ENCODE measurements at regions not wholly inside any gene's neighbourhood (a gene's known extent, or its start where the extent isn't known, plus 50 kb on each side); places are given as distances from the start of the nearest gene placed in this dataset.

- DNase-seq (ENCODE audit: low read depth) = peak; percentile 36
These were observed 303.5 kb downstream of the AHR start for GRCh38 chr7:17601921-17602320.

DNA sequence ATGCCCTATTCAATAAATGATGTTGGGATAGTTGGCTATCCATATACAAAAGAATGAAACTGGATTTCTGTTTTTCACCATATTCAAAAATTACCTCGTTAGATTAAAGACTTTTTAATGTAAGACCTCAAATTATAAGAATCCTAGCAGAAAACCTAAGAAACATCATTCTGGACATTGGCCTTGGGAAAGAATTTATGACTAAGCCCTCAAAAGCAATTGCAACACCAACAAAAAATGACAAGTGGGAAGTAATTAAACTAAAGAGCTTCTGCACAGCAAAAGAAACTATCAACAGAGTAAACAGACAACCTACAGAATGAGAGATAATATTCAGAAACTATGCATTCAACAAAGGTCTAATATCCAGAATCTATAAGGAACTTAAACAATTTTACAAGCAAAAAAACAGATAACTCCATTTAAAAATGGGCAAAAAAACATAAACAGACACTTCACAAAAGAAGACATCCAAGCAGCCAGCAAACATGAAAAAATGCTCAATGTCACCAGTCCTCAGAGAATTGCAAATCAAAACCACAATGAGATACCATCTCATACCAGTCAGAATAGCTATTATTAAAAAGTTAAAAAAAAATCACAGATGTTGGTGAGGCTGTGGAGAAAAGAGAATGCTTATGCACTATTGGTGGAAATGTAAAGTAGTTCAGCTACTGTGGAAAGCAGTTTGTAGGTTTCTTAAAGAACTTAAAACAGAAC, 309.8 kb downstream of the AHR start:
- peak; percentile 28 for DNase-seq (ENCODE audit: low read depth)

- no peak for DNase-seq (ENCODE audit: low read depth)
These were observed 313.2 kb downstream of the AHR start for GRCh38 chr7:17611611-17612010.

GRCh38 chr7:17613338-17614041, 315.0 kb downstream of the AHR start:
- no peak for DNase-seq (ENCODE audit: low read depth)

DNA sequence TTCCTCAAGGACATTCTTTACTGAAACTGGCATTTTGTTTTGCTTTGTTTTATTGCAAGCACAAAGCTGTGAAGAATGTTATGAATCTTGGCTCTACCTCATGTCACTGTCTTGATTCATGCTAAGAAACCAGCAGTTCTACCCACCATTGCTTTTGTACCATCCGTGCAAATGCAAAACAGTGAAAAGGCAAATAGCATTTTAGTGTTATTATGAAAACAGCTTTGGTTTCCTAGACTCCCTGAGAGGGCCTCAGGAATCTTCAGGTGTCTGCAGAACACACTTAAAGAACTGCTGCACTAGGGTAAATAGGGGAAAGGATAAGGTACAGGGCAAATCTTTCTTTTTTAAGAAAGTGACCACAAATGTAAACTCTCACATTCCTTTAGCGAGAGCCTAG, 318.9 kb downstream of the AHR start:
- DNase-seq (ENCODE audit: low read depth) = no peak

DNA sequence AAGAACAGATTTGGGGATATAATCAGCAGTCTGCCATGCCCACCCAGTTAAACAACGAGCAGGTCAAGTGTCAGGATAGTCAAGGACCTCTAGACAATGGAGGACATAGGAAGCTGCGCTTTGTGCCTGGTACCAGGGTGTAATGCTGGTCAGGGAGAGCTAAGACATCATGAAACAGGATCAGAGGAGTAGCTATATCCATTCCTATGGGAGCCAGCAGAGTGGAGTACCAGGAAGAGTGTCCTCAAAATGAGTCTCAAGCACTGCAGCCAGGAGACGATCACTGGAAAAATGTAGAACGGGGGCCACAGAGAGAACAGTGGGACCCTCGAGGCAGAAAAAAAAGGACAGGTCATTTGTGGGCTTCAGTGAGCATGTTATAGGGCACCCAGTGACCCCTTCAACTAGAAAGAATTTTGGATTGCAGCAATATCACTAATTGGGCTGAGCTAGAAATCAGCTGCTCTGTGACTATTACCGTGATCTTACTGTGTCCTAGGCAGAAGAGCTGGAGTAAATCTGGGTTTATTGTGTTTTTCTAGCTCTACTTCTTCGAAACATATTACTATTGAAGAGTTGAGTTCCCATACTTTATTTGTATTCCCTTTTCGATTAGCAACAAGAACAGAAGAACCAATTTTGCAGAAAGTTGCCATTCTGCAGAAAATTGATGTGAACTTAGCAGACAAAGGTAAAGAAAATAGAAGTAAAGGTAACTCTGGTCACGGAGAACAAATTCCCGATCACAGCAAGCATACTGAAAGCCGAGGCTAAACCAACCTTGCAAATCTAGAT, 319.6 kb downstream of the AHR start:
- no peak for DNase-seq (ENCODE audit: low read depth)

GRCh38 chr7:17618652-17618974, 320.2 kb downstream of the AHR start:
- no peak for DNase-seq (ENCODE audit: low read depth)

DNA sequence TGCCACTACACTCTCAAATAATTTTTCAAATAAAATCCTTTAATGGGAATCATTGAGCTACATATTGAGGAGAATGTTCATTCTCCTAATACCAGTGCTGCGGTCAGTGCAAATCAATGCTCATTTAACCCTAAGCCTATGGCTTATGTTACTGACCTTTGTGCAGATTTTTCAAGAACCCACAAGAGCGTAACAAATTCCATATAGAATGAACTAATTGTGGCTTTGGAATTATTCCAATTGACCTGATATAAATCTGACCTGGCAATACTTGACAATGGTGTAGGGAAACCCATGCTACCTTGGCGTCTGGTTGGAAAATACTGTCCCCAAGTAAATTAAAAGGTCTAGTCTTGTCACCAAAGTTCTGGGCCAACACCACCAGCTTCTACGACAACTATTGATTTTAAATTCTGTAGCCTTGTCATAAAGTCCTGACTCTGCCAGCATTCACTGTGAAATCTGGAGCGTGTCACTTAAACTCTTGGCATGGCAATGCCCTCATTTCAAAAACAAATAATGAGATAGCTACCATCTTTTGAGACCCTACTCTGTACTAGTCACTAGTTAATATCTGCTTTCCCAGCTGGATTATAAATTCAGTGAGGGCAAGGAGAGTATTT, 320.9 kb downstream of the AHR start:
- no peak for DNase-seq (ENCODE audit: low read depth)

GRCh38 chr7:17620566-17620965, 319.7 kb downstream of the SNX13 start:
- DNase-seq (ENCODE audit: low read depth) = no peak

DNA sequence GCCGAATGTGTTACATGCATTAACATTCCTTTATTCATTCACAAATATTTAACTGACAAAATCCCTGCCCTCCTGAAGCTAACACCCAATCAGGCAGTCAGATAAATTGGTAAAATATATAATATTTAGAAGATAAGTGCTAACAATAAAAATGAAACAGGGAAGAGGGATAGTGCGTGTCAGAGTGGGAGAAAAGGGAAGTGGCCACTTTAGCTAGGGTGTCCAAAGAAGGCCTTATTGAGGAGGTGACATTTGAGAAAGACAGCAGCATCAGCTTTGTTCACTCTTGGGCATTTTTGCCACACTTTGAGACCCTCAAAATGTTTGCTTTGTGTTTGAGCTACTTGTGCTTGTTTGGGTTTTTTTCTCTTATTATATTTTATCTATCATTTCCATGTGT, 317.8 kb downstream of the SNX13 start:
- DNase-seq (ENCODE audit: low read depth) = no peak

GRCh38 chr7:17623546-17624185, 316.6 kb downstream of the SNX13 start:
- no peak for DNase-seq (ENCODE audit: low read depth)

DNA sequence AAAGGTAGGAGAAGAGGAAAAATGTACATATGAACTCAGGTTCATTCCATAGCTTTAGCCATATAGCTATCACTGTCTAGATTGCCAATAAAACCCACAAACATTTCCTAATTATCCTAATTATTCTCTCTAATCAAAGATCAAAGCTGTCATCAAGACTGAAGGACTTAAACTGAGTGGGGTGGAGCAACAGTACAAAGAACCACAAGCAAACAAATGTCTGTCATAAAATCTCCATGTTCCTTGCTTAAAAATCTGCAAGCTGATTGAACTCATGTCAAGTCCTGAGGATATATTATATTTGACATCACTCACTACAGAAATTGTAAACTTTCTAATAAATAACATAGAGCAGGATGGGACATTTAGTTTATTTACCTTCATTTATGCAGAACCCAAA, 315.9 kb downstream of the SNX13 start:
- DNase-seq (ENCODE audit: low read depth) = no peak

- peak; percentile 92 for DNase-seq (ENCODE audit: low read depth)
These were observed 315.3 kb downstream of the SNX13 start for GRCh38 chr7:17625043-17625442.

GRCh38 chr7:17626235-17626634, 314.1 kb downstream of the SNX13 start:
- no peak for DNase-seq (ENCODE audit: low read depth)

- no peak for DNase-seq (ENCODE audit: low read depth)
These were observed 309.2 kb downstream of the SNX13 start for GRCh38 chr7:17631061-17631460.

DNA sequence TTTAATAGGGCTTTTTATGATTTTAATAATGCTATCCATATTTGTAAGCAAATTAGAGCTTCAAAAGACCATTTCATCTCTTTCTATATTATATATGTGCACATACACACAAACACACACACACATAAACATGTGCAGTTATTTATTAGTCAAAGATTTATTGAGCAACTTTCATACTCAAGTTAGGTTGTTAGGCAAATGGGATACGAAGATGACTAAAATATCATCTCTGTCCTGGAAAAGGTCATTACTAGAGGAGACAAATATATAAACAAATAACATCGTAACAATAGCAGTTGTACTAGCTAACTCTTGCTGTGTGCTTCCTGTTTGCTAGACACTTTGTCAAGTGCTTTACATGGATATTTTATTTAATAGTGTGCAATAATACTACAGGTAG, 307.9 kb downstream of the SNX13 start:
- DNase-seq (ENCODE audit: low read depth) = no peak

DNA sequence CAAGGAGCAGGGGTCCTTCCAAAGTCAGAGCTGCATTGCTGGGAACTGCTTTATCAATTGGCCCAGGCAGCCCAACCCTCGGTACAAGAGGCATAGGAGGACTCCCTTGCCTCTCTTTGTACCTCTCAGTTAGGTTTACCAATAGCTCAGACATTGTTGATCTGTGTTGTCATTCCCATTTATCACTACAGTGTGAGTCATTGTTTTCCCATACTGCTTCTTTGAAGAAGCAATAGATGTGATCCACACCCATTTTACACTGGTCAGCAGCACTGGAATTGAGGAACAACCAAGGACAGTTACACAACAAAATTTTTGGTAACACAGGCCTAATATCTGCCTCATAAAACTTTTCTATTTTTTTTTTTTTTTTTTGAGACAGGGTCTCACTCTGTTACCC, 307.2 kb downstream of the SNX13 start:
- DNase-seq (ENCODE audit: low read depth) = peak; percentile 59

- no peak for DNase-seq (ENCODE audit: low read depth)
These were observed 301.6 kb downstream of the SNX13 start for GRCh38 chr7:17638727-17639126.

- peak; percentile 56 for DNase-seq (ENCODE audit: low read depth)
These were observed 299.4 kb downstream of the SNX13 start for GRCh38 chr7:17640730-17641377.

DNA sequence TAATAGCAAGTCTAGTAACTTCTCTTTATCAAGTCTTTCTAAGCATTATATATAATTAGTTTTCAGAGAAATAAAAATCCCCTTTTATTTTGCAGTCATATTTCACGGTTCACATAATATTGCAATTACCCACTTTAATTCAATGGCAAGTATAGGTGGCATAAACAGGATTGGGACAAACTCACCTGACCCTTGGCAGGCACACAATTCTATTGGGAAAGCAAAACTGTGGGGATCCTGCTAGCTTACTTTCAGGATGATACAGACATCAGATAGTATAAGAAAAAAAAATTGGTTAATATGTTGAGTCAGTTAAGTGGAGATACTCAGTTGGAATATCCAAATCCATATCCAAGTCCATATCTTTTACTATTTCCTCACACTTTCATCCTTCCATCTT, 294.8 kb downstream of the SNX13 start:
- no peak for DNase-seq (ENCODE audit: low read depth)

- no peak for DNase-seq (ENCODE audit: low read depth)
These were observed 293.9 kb downstream of the SNX13 start for GRCh38 chr7:17646253-17646956.
